ENCODE measurements at regions not wholly inside any gene's neighbourhood (a gene's known extent, or its start where the extent isn't known, plus 50 kb on each side); places are given as distances from the start of the nearest gene placed in this dataset.
"Not testable (repeated sequence)": the region's sequence is repeated elsewhere in the genome, so short reads cannot be mapped to it uniquely, and the experiment has no call there.

DNA sequence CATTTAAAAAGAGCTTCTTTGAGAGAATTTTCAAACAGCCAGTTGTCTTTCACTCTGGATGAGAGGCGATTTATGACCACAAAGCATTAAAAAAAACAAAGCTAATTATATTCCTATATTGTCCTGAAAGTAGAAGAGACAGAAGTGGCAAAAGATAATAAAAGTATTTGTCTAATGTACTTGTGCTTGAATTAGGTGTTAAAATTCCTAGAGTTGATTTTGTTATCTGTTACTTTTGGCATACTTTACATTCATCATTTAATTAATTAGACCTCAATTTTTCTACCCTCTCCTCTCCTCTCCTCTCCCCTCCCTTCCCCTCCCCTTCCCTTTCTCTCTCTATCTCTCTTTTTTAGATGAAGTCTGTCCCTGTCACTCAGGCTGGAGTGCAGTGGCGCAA, 635.1 kb upstream of the ZNF385D start:
- DNase-seq = no peak

DNA sequence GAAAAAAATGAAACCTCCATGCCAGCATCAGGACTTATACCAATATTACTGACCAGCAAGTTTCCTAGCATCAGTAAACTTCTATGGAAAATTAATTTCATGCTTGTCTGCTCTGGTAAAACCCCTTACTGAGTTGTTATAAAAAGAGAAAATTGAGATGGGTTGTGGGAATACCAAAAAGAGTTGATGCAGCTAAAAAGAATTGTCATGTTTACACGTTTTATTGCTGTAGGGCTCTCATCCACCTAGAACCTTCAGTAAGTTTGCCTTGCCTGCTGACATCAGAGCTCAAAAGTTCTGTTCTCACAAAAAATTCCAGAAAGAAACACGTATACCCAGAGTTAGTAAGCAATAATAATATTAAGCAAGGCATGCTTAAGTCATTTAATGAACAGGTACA, 641.3 kb upstream of the ZNF385D start:
- no peak for DNase-seq

DNA sequence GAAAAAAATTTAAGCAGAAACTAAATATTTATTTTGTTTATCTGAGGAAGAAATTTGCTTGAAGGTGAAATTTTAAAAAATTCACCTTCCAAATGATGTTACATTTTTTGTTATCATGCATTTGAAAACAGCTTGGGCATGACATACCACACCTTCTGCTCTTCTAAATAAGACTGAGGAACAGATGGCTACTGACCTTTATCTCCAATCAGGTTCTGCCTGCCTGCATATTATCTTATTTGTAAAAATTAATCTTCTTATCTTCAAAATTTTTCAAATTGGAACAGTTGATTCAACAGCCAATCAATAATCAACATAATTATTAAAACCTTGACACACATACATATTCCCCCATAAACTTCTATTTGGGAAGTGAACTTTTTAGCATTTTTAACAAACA, 641.8 kb upstream of the ZNF385D start:
- DNase-seq = no peak

DNA sequence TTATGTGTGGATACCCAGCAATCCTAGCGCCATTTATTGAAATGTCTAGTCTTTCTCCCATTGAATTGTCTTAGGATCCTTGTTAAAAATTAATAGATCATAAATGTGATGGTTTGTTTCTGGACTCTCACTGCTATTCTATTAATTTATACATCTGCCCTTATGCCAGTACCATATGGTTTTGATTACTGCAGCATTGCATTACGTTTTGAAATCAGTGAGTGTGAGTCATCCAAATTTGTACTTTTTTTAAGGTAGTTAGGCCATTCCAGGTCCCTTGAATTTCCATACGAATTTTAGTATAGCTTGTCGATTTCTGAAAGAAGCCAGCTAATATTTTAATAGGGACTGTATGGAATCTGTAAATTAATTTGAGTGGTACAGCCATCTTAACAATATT, 648.6 kb upstream of the ZNF385D start:
- DNase-seq = no peak

DNA sequence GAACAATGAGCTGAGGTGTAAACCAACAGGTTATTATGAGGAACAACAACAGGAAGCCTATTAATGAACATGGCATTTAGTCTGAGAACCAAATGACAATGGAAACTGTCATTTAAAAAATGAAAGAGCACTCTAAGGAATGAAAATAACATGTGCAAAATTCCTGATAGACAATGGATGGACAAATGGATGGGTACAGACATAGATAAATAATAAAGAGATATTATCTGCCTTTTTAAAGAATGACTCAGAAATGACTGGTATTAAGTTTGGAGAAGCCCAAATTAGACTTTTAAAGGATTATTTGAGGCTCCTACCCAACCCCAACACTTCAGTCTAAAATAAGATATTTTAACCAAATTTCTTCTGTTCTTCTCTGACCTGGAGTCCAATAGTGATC, 650.5 kb upstream of the ZNF385D start:
- no peak for DNase-seq

DNA sequence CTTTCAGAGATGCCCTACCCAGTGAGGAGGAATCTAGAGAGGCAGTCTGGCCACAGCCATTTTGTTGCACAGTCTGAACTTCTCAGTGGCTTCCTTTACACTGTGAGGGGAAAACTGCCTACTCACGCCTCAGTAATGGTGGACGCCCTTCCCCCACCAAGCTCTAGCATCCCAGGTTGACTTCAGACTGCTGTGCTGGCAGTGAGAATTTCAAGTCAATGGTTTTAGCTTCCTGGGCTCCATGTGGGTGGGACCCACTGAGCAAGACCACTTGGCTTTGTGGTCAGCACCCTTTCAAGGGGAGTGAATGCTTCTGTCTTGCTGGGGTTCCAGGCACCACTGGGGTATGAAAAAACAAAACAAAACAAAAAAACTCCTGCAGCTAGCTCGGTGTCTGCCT, 663.2 kb upstream of the ZNF385D start:
- DNase-seq = no peak

DNA sequence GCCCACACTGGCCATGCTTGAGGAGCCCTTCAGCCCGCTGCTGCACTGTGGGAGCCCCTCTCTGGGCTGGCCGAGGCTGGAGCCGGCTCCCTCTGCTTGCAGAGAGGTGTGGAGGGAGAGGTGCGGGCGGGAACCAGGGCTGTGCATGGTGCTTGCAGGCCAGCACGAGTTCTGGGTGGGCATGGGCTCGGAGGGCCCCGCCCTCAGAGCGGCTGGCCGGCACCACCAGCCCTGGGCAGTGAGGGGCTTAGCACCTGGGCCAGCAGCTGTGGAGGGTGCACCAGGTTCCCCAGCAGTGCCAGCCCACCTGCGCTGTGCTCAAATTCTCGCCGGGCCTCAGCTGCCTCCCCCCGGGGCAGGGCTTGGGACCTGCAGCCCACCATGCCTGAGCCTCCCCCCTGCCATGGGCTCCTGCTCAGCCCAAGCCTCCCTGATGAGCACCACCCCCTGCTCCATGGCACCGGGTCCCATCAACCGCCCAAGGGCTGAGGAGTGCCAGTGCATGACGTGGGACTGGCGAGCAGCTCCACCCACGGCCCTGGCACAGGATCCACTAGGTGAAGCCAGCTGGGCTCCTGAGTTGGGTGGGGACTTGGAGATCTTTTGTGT, 665.9 kb upstream of the ZNF385D start:
- DNase-seq = not testable (repeated sequence)

DNA sequence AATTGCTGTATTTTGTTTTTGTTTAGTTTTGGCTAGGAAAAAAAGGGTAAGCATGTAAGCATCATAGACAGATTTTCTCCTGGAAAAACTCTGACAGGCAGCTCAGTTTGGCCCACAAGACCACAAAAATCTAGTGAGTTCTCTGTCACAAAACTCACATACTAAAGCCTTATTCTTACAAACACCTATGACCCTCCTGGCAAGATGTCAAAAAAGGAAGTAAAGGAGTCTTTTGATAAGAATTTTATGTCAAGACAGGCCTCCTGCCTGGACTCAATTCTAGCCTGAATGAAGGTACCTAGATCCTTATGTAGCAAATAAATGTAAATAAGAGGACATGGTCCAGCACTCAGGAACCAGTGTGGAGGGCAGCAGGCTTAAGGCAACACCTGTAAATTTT, 668.3 kb upstream of the ZNF385D start:
- no peak for DNase-seq

DNA sequence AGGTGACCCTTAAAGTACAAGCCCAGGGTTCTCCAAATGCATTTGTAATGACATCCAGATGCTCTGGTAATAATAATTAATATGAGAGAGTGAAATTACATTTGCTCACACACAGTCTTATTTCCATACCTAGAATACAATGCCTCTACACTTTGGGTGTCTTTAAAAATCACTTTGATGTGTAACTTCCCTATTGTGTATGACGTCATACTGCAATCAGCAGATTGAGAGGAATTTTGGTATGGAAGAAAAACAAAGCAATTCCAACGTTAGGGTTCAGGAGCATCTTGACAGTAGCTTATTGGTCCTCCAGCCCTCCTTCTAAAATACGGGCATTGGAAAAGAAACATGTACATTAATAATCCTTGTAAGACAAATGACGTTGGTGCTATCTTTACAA, 670.6 kb upstream of the ZNF385D start:
- no peak for DNase-seq

DNA sequence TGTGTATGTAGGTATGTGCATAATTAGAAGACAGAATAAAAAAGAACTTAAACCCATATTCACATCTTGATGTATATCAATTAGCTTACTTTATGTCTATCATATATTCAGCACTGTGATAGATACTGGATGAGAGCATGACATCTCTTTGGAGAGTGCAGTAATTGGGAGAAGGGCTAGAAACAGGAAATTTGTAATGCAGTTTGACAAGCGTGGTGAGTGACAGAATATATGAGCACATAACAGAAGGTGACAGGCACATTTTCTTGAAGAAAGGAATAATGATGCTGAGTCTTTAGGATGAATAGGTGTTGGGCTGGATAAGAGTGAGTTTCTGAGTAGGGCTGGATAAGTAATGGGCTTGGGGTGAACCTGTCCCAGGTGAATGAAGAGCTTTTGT, 680.3 kb upstream of the ZNF385D start:
- no peak for DNase-seq

DNA sequence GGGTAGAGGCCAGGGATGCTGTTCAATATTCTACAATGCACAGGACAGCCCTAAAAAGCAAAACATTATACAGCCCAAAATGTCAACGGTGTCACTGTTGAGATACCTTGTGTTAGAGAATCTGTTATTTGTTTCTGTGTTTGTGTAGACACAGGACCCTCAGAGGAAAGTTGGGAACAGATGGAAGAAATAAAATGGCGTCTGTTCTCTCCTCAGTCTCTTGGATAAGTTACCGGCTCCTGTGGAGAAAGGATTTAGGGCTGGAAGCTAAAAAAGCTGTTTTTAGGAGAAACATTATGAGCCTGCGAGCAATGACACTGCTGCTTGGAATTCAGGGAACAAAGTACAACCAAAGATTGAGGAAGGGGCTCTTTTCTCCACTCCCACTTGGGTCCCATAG, 688.6 kb upstream of the ZNF385D start:
- no peak for DNase-seq

DNA sequence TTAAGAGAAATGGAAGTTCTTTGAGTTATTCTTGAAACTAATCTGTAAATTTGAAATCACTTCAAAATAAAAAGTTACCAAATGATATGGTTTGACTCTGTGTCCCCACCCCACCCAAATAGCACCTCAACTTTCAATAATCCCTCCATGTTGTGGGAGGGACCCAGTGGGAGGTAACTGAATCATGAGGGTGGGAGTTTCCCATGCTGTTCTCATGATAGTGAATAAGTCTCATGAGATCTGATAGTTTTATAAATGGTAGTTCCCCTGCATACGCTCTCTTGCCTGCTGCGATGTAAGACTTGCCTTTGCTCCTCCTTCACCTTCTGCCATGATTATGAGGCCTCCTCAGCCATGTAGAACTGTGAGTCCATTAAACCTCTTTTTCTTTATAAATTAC, 690.7 kb upstream of the ZNF385D start:
- DNase-seq = no peak

DNA sequence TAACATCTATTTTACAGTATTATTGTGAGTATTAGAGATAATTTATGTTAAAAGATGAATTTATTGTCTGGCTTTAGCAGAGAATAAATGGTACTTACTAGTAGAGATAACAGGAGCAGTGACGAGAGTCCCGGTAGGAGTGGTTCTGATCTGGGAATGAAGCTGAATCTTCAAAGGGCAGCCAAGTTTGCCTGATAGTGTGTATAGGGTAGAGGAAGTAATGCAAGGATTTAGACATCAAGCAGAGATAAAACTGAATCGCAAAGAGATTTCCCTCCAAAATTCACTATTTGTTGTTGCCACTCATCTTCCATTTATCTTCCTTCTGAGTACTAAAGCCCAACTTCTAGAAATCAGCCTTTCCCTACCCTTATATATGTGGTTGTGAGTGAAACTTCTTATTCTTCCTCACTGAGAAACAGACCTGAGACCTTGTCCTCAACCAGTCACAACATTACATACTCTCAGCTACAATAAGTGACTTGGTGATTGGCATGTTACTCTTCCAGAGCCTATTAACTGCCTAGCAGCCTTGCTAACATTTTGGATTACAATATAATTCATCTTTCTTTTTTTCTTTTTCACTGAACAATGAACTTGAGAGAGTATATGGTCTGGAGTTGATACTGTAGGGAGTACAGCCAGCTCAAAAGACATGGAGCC, 692.7 kb upstream of the ZNF385D start:
- no peak for DNase-seq

DNA sequence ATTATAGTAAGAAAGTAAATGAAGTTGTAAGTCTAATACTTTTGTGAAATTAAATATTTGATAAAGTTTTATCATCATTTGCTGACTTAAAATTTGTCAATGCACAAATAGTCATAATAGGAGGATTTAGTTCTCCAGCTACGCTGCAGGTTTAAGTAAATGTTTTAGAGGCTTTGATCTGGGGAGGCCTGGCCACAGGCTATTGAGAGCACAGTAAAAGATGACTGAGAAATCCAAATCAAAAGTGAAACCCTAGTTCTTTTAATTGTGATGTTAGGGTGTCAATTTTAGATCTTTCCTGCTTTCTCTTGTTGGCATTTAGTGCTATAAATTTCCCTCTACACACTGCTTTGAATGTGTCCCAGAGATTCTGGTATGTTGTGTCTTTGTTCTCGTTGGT, 694.3 kb upstream of the ZNF385D start:
- not testable (repeated sequence) for DNase-seq

DNA sequence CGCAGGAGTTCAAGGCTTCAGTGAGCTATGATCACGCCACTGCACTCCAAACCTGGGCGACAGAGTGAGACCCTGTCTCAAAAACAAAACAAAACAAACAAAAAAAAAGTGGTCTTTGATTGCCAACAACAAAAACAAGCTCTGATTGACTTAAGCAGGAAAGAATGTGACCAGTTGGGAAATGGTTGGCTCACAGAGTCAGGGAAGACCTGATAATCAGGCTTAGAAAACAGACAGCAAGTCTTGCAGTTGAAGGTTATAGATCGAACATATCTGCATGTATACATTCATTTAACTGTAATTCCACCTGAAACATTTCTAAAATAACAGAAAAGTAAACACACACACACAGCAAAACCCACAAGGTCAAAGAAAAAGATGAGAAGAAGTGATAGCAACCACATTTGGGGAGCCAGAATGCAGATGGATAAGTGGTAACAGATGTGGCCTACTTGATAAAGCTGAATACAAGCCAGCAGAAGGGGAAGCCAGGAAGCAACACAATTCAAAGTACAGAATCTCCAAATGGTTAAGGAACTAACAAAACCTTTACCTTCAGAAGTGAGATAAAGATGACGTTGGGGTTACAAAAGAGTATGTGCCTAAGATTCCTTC, 699.9 kb upstream of the ZNF385D start:
- no peak for DNase-seq

DNA sequence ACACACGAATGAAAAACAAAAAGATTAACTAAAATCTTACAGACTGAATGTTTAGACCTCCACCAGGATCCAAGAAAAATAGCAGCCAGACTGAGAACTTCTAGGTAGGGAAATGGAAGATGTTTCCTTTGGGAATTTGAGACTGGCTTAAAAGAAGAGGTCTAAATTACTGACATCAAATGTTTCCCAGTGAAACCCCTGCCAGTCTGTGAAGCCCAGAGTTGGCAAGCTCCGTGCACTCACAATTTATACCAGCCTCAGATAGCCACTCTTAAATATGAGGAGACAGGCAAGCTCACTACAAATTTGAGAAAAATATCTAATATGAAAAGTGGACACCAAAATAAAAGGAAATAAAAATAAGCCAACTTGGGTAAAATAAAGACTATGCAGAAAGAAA, 700.5 kb upstream of the ZNF385D start:
- no peak for DNase-seq

DNA sequence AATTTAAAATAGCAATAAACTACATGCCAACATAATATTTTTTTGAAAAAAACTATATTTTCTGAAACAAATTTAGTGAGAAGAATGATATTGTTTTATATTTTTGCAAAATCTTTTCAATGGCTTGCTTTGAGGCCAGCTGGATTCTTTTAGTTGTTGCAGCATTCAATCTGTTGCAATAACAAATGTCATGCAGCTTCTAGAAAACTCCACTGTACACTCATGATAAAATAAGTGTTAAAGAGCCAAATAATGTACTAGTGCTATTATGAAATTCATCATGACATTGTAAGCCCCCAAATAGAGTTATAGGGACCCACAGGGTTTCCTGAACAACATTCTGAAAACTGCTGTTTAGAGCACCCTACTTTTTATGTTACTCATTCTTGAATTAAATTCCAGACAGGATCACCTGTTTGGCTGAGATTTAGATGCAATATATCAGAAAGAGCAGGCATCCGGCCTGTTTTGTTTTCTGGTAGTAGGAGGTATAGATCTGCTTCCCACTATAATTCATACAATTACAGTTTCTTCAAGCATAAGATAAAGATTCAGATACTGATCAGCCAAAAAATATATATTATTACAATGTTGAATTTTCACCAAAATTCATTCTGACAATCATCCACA, 703.0 kb upstream of the ZNF385D start:
- DNase-seq = no peak

DNA sequence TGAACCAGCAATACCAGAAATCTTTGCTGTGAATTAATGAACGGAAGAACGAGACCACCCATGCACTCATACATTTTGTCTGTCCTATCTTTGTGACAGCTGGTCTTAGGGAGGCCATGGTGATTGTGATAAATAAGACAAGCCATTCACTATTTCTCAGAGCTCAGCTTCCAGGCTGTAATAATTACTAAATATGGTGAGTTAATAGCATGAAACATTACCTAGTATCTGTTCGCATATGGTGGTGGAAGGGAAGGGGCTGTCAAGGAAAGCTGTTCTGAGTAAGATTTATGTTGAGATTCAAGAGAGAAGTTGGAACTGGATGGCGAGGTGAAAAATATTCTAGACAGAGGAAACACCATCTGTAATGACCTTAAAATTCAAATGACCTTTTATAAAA, 719.0 kb upstream of the ZNF385D start:
- no peak for DNase-seq

DNA sequence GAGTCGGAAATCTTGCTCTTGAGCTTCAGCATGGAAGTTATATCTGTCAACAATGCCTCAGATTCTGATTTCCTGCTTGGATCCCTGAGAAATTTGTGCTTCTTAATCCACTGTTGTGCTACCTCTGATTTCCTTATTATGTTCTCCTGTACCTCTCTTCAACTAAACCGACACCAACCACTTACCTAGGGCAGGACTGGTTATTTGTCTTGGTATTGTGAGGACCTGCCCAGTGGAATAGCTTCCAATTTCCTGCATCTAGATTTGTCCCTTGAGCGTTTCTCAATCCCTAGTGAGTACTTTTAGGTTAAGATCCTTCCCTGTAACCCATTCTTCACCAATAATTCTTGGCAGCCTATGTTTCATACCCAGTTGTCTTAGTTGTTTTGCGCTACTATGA, 720.5 kb upstream of the ZNF385D start:
- DNase-seq = no peak

DNA sequence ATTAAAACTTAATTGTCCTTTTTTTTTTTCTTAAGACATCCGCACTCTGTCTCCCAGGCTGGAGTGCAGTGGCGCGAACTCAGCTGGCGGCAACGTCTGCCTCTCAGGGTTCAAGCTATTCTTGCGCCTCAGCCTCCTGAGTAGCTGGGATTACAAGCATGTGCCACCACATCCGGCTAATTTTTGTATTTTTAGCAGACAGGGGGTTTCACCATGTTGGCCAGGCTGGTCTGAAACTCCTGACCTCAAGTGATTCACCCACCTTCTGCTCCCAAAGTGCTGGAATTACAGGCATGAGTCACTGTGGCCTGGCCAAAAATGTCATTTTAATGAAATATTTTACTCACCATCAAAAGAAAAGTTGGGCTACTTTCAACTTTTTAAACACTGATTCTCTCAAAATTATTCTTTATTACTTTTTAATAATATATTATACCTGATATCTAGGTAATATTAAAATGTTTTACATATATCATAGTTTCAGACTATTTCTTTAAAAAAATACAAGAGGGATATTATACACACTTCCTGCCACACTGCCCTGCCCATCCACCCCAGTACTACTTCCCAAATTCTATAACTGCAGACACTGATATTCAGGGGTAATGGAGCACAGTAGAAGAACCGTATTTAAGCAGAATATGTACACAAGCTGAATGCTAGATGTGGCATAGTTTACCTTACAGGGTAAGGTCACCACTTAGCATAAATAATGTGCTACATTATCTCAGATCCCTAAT, 723.9 kb upstream of the ZNF385D start:
- no peak for DNase-seq

DNA sequence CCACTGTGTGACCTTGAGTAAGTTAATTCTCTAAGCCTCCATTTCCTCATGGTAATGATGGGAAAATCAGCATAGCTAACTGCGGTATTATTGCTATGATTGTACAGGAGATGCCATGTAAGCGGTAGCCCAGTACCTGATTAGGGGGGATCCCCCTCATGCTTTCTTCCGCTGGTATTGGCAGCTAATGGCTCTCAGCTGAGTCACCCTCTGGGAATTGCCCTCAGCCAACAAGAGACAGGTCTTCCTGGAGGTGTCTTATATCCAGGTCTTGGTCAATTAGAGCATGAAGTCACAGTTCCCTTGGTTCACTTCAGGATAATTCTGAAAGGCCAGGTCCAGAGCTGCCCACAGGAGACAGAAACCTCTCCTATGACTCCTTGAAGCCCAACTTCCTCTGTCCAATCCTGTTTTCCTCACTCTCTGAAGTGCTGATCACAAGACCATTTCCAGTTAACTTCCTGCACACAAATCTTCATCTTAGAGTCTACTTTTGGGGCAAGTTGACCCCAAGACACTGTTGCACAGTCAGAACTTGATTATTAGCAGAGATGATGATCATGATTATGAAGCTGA, 724.7 kb upstream of the ZNF385D start:
- DNase-seq = no peak

DNA sequence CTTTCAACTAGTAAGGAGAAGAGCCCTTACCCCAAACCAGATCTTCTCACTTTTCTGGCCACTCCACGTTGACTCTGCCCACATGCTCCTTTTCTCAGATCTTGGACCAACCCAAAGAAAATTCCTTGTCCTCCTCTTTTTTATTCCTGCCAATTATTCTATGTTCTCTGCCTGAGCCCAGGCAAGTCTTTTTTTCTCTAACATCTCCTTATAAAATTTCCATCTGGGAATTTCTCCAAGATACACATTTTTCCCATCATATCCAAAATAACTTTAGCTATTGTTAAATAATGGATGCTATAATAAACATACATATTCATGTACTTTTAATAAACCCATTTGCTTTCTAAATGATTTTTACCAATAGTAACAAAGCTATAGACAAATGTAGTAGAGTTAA, 726.0 kb upstream of the ZNF385D start:
- DNase-seq = no peak

DNA sequence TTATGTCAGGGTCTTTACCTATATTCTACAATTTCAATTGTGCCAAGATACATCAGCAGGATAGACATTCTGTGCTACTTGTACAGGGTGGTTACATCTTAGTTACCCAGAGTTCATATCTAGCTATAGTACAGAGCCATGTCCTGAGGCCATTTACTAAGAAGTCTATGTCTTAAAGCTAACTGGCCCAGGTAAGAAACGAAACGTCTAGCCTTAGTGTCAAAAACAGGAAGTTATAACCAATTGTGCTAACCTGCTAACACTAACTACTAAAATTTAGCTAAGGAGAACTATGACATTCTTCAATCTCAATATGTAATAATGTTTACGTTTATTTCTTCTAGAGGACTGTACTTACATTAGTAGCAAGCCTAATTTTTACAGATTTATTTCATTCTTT, 717.2 kb upstream of the UBE2E2 start:
- DNase-seq = no peak
